Tibial nerve (tissue), 4 donors: ENCODE measurements at regions not wholly inside any gene's neighbourhood (a gene's known extent, or its start where the extent isn't known, plus 50 kb on each side); places are given as distances from the start of the nearest gene placed in this dataset.

Experiments used
- DNase-seq, 2 donors: peaks; one replicate each; pipeline ENCODE4 v3.0.0-alpha.2; 2019; ENCODE audit warnings: low spot score in 2 of 2
- H3K27ac ChIP-seq, 4 donors: fragments of 200-600 bp; sonication (generic) in 3 of 4; one replicate each; pipeline ENCODE4 v1.5.1; 2017 to 2019; ENCODE audit warnings: mild to moderate bottlenecking in 1 of 4
- H3K27me3 ChIP-seq, 2 donors: fragments of 200-600 bp; sonication (generic) in 1 of 2; one replicate each; pipeline versions ENCODE4 v1.5.1 to v1.6.0; 2017 to 2019
- H3K36me3 ChIP-seq, 3 donors: fragments of 200-600 bp; sonication (generic); one replicate each; pipeline ENCODE4 v1.5.1; 2018 to 2019
- H3K4me1 ChIP-seq, 4 donors: fragments of 200-600 bp; sonication (generic) in 3 of 4; one replicate each; pipeline ENCODE4 v1.5.1; 2017 to 2019
- H3K4me3 ChIP-seq, 4 donors: fragments of 200-600 bp; sonication (generic) in 3 of 4; one replicate each; pipeline ENCODE4 v1.5.1; 2017 to 2019; ENCODE audit warnings: mild to moderate bottlenecking in 1 of 4, moderate library complexity in 1 of 4
- H3K9me3 ChIP-seq, 4 donors: fragments of 200-600 bp; sonication (generic) in 3 of 4; one replicate each; pipeline ENCODE4 v1.5.1; 2017 to 2019
- CTCF ChIP-seq, 5 experiments: fragments of 200-600 bp in 3 of 5; fragments of 450-650 bp in 2 of 5; sonication (generic) in 3 of 5; IDR thresholded peaks; one replicate each; pipeline ENCODE4 v1.5.1; 2016 to 2019; ENCODE audit warnings: antibody characterized with exemption in 5 of 5, mild to moderate bottlenecking in 3 of 5, moderate library complexity in 2 of 5
- EP300 ChIP-seq, 2 donors: sonication (generic); formaldehyde crosslinking; IDR thresholded peaks; one replicate each; pipeline ENCODE4 v1.6.1; 2017; ENCODE audit warnings: antibody characterized with exemption in 2 of 2, mild to moderate bottlenecking in 1 of 2
- POLR2A ChIP-seq, 2 donors: fragments of 450-650 bp; IDR thresholded peaks; one replicate each; pipeline ENCODE4 v1.6.1; 2017; ENCODE audit warnings: antibody characterized with exemption in 2 of 2, mild to moderate bottlenecking in 2 of 2, moderate library complexity in 2 of 2
- WGBS, 2 donors: methylation state at CpG; one replicate each; pipeline ENCODE4 v1.1.5; 2018; 5-methylcytosine and 5-hydroxymethylcytosine counted together

- 21 to 34% methylated on average over 3 of the region's 3 CpGs for WGBS, 2 donors
- DNase-seq: peak; percentile 54 to 80
Observed at GRCh38 chr3:30455840-30456239, 150.6 kb upstream of the TGFBR2 start.

GRCh38 chr3:30456264-30456663 lies 150.1 kb upstream of the TGFBR2 start:
- Histone ChIP-seq H3K36me3 (no peaks in the 10 kb centered on the region), H3K9me3 (peaks cover 0 to 17% (median 0%) of the 10 kb centered on the region in 4 donors), H3K27ac (peak overlapping the region; percentile 72 to 92 (median 82)), H3K4me1 (peaks cover 0 to 52% (median 21%) of the 10 kb centered on the region in 4 donors), H3K27me3 (no peaks in the 10 kb centered on the region), H3K4me3 (no peak overlapping the region)
- WGBS, 2 donors: 81 to 83% methylated on average over 2 of the region's 2 CpGs
- TF ChIP-seq CTCF (IDR thresholded peaks at IDR 0.05): no peak
- no peak for TF ChIP-seq EP300 (IDR thresholded peaks at IDR 0.05)
- no peak for TF ChIP-seq POLR2A (IDR thresholded peaks at IDR 0.05)
- DNase-seq: no peak

More at GRCh38 chr3:30455840-30456239, 150.6 kb upstream of the TGFBR2 start:
- peak overlapping the region; percentile 73 to 92 (median 82) for H3K27ac ChIP-seq
- H3K4me3 ChIP-seq: no peak overlapping the region
- H3K4me1 ChIP-seq: peaks cover 0 to 52% (median 21%) of the 10 kb centered on the region in 4 donors
- peaks cover 0 to 17% (median 0%) of the 10 kb centered on the region in 4 donors for H3K9me3 ChIP-seq
- H3K36me3 ChIP-seq: no peaks in the 10 kb centered on the region
- no peaks in the 10 kb centered on the region for H3K27me3 ChIP-seq
- TF ChIP-seq CTCF (IDR thresholded peaks at IDR 0.05) (no peak), EP300 (IDR thresholded peaks at IDR 0.05) (peak; percentile 95 to 96)

- H3K9me3 ChIP-seq: peaks cover 0 to 17% (median 0%) of the 10 kb centered on the region in 4 donors
- no peak overlapping the region for H3K4me3 ChIP-seq
- DNase-seq: no peak
- H3K27me3 ChIP-seq: no peaks in the 10 kb centered on the region
- 61 to 65% methylated on average over 1 of the region's 1 CpG for WGBS, 2 donors
- no peaks in the 10 kb centered on the region for H3K36me3 ChIP-seq
- H3K4me1 ChIP-seq: peaks cover 0 to 52% (median 21%) of the 10 kb centered on the region in 4 donors
- H3K27ac ChIP-seq: peak overlapping the region in 2 of 4 donors; percentile 84 to 92
- TF ChIP-seq CTCF (IDR thresholded peaks at IDR 0.05): no peak
- TF ChIP-seq EP300 (IDR thresholded peaks at IDR 0.05): no peak
- TF ChIP-seq POLR2A (IDR thresholded peaks at IDR 0.05): no peak
Observed at GRCh38 chr3:30457081-30457480, 149.3 kb upstream of the TGFBR2 start.

GRCh38 chr3:30457726-30458125 lies 148.7 kb upstream of the TGFBR2 start:
- Histone ChIP-seq H3K4me3 (no peak overlapping the region), H3K27me3 (no peaks in the 10 kb centered on the region), H3K36me3 (no peaks in the 10 kb centered on the region), H3K27ac (peak overlapping the region in 2 of 4 donors; percentile 84 to 92), H3K4me1 (peaks cover 0 to 52% (median 21%) of the 10 kb centered on the region in 4 donors), H3K9me3 (peaks cover 0 to 17% (median 0%) of the 10 kb centered on the region in 4 donors)
- TF ChIP-seq POLR2A (IDR thresholded peaks at IDR 0.05) (no peak), CTCF (IDR thresholded peaks at IDR 0.05) (no peak), EP300 (IDR thresholded peaks at IDR 0.05) (no peak)
- 86 to 95% methylated on average over 1 of the region's 1 CpG for WGBS, 2 donors
- DNase-seq: no peak

GRCh38 chr3:30458376-30459171 lies 147.8 kb upstream of the TGFBR2 start:
- TF ChIP-seq EP300 (IDR thresholded peaks at IDR 0.05) (peak in 1 of 2 donors; percentile 13), CTCF (IDR thresholded peaks at IDR 0.05) (no peak), POLR2A (IDR thresholded peaks at IDR 0.05) (no peak)
- peaks cover 0 to 44% (median 18%) of the 10 kb centered on the region in 4 donors for H3K4me1 ChIP-seq
- H3K36me3 ChIP-seq: no peaks in the 10 kb centered on the region
- peak overlapping the region in 2 of 4 donors; percentile 84 to 92 for H3K27ac ChIP-seq
- no peaks in the 10 kb centered on the region for H3K27me3 ChIP-seq
- no peak for DNase-seq
- H3K9me3 ChIP-seq: peaks cover 0 to 17% (median 0%) of the 10 kb centered on the region in 4 donors
- no peak overlapping the region for H3K4me3 ChIP-seq
- WGBS, 2 donors: 67 to 79% methylated on average over 1 of the region's 1 CpG
